Upper lobe of right lung (tissue), 1 donor: ENCODE measurements at regions not wholly inside any gene's neighbourhood (a gene's known extent, or its start where the extent isn't known, plus 50 kb on each side); places are given as distances from the start of the nearest gene placed in this dataset.
"Not testable (repeated sequence)": the region's sequence is repeated elsewhere in the genome, so short reads cannot be mapped to it uniquely, and the experiment has no call there.

Experiments
- ATAC-seq: fragments of 200-7000 bp; cut with Tn5 transposase; one replicate; pipeline ENCODE4 v1.9.1; 2020; ENCODE audit warnings: mild to moderate bottlenecking, moderate library complexity
- DNase-seq: peaks from one replicate; pipeline ENCODE4 v3.0.0-alpha.2; 2020
- H3K27ac ChIP-seq: fragments of 200-600 bp; one replicate; pipeline ENCODE4 v1.8.0; 2022
- H3K27me3 ChIP-seq: fragments of 200-600 bp; one replicate; pipeline ENCODE4 v1.8.0; 2022; ENCODE audit warnings: mild to moderate bottlenecking
- H3K36me3 ChIP-seq: fragments of 200-600 bp; one replicate; pipeline ENCODE4 v1.8.0; 2022
- H3K4me1 ChIP-seq: fragments of 200-600 bp; one replicate; pipeline ENCODE4 v1.8.0; 2022
- H3K4me3 ChIP-seq: fragments of 200-600 bp; one replicate; pipeline ENCODE4 v1.8.0; 2022; ENCODE audit warnings: mild to moderate bottlenecking
- H3K9me3 ChIP-seq: fragments of 200-600 bp; one replicate; pipeline ENCODE4 v1.8.0; 2022
- intact Hi-C: fragments of 100-400 bp; cut with DNase I; formaldehyde crosslinking; loops from one replicate; pipeline ENCODE4 v1.11.0; 2022
- TF ChIP-seq, protein P1 (sequence below): fragments of 200-600 bp; IDR thresholded peaks from one replicate; pipeline ENCODE4 v1.8.0; 2022; ENCODE audit warnings: antibody characterized with exemption
- donor health status: DM: no; HTN: yes; CAD: no; lungs with severe emphysema.

GRCh38 chr2:62641936-62642335, 63.6 kb upstream of the EHBP1 start:
- ATAC-seq (no peak), DNase-seq (no peak)
- TF ChIP-seq, protein P1, sequence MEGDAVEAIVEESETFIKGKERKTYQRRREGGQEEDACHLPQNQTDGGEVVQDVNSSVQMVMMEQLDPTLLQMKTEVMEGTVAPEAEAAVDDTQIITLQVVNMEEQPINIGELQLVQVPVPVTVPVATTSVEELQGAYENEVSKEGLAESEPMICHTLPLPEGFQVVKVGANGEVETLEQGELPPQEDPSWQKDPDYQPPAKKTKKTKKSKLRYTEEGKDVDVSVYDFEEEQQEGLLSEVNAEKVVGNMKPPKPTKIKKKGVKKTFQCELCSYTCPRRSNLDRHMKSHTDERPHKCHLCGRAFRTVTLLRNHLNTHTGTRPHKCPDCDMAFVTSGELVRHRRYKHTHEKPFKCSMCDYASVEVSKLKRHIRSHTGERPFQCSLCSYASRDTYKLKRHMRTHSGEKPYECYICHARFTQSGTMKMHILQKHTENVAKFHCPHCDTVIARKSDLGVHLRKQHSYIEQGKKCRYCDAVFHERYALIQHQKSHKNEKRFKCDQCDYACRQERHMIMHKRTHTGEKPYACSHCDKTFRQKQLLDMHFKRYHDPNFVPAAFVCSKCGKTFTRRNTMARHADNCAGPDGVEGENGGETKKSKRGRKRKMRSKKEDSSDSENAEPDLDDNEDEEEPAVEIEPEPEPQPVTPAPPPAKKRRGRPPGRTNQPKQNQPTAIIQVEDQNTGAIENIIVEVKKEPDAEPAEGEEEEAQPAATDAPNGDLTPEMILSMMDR, result no peak
- Histone ChIP-seq H3K36me3 (no peaks in the 10 kb centered on the region), H3K27ac (no peak overlapping the region), H3K4me1 (peaks cover 8% of the 10 kb centered on the region), H3K9me3 (no peaks in the 10 kb centered on the region), H3K27me3 (no peaks in the 10 kb centered on the region), H3K4me3 (no peak overlapping the region)
- intact Hi-C loops, result no loop called here

- intact Hi-C loops, result no loop called here
- no peaks in the 10 kb centered on the region for H3K9me3 ChIP-seq
- H3K27ac ChIP-seq, result no peak overlapping the region
- no peak for ATAC-seq
- H3K27me3 ChIP-seq, result no peaks in the 10 kb centered on the region
- no peak overlapping the region for H3K4me3 ChIP-seq
- H3K4me1 ChIP-seq, result peaks cover 8% of the 10 kb centered on the region
- TF ChIP-seq, protein P1, result no peak
- no peaks in the 10 kb centered on the region for H3K36me3 ChIP-seq
- DNase-seq, result no peak
Observed at GRCh38 chr2:62641410-62641843, 64.1 kb upstream of the EHBP1 start.

DNA sequence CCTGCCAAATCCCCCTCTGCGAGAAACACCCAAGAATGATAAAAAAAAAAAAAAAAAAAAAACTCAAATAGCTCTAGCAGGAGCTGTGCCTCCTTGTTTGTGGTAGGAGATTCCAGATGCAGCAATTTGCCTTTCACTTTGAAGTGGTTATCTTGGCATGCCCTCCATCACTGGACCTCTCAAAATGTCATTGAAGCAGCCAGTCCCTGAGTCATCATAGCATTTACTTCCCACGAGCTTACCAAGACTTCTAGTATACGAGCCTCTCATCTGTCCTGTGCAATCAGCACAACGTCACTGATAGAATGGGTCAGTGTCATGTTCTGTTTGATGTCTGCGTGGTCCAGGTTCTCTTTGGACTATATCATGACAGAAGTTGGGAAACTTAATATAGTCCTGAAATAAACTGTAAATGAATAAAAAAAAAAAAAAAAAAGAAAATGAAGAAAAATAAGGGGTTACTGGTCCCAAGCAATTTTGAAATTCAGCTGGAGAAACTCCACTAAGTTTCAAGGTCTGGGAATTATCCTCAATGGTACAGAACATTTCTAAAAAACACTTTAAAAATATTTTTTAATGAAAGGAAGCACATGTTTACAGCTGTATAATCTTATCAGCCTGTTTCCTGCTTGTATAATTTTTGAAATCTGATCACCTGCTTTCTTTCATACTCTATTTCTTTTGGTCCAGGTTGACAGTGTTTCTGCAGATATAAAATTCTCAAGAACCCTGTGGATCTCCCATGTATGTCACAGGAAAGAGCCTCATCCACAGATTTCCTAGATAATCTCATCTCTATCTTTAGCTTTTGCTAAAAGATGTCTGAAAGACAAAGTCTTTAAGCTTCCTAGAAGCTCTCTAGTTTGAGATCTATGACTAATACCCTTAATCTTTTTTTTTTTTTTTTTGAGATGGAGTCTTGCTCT, 74.1 kb upstream of the EHBP1 start:
- Histone ChIP-seq H3K27me3 (no peaks in the 10 kb centered on the region), H3K27ac (no peak overlapping the region), H3K4me1 (no peaks in the 10 kb centered on the region), H3K4me3 (no peak overlapping the region), H3K9me3 (no peaks in the 10 kb centered on the region), H3K36me3 (no peaks in the 10 kb centered on the region)
- TF ChIP-seq, protein P1, result no peak
- no peak for DNase-seq
- intact Hi-C loops, result no loop called here
- peak; percentile 52 for ATAC-seq

DNA sequence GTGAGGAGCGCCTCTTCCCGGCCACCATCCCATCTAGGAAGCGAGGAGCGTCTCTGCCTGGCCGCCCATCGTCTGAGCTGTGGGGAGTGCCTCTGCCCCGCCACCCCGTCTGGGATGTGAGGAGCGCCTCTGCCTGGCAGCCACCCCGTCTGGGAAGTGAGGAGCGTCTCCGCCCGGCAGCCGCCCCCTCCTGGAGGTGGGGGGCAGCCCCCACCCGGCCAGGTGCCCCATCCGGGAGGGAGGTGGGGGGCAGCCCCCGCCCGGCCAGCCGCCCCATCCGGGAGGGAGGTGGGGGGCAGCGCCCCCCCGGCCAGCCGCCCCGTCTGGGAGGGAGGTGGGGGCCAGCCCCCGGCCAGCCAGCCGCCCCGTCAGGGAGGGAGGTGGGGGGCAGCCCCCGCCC, 75.3 kb upstream of the EHBP1 start:
- H3K4me1 ChIP-seq, H3K27me3 ChIP-seq, DNase-seq, intact Hi-C loops, H3K4me3 ChIP-seq, ATAC-seq, H3K9me3 ChIP-seq, H3K27ac ChIP-seq, H3K36me3 ChIP-seq: not testable (repeated sequence)

- DNase-seq, H3K27ac ChIP-seq, H3K4me3 ChIP-seq, H3K27me3 ChIP-seq, ATAC-seq, H3K4me1 ChIP-seq, H3K9me3 ChIP-seq, H3K36me3 ChIP-seq, intact Hi-C loops: not testable (repeated sequence)
Observed at GRCh38 chr2:62629310-62629709, 76.2 kb upstream of the EHBP1 start.

DNA sequence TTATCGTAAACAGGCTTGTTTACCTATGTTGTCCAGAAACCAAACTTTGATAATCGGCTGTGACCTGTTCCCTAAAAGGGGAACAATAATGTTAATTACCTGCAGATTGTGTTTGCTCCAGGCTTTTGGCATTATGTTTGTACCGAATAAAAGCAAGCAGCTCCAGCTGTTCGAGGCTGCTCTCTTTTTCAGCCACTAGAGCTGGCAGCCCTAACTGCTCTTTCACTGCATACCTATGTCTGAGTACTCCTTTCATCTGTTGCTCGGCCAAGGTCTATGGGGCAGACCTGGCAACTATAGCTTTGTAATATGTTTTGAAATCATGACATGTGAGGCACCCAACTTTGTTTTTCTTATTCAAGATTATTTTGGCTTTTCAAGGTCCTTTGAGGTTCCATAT, 77.8 kb upstream of the EHBP1 start:
- DNase-seq (no peak), ATAC-seq (no peak)
- Histone ChIP-seq H3K9me3 (no peaks in the 10 kb centered on the region), H3K4me3 (no peak overlapping the region), H3K4me1 (no peaks in the 10 kb centered on the region), H3K27ac (no peak overlapping the region), H3K27me3 (no peaks in the 10 kb centered on the region), H3K36me3 (no peaks in the 10 kb centered on the region)
- intact Hi-C loops, result no loop called here
- TF ChIP-seq, protein P1, result no peak
